Skeletal muscle tissue (tissue), 3 donors: ENCODE measurements at regions not wholly inside any gene's neighbourhood (a gene's known extent, or its start where the extent isn't known, plus 50 kb on each side); places are given as distances from the start of the nearest gene placed in this dataset.

Experiments used
- H3K27ac ChIP-seq: one replicate; pipeline ENCODE4 v1.7.0; 2013; ENCODE audit warnings: mild to moderate bottlenecking, low read depth, low read length, inconsistent platforms
- H3K27me3 ChIP-seq, 3 donors: one replicate each; pipeline ENCODE4 v1.7.0; 2013; ENCODE audit warnings: low read length in 3 of 3; ENCODE audit not compliant: control insufficient read depth in 3 of 3, insufficient read depth in 3 of 3
- H3K36me3 ChIP-seq, 3 donors: one replicate each; pipeline ENCODE4 v1.7.0; 2013; ENCODE audit warnings: low read length in 3 of 3; ENCODE audit not compliant: control insufficient read depth in 3 of 3, insufficient read depth in 3 of 3
- H3K4me1 ChIP-seq, 3 donors: one replicate each; pipeline ENCODE4 v1.7.0; 2013; ENCODE audit warnings: low read length in 3 of 3, mild to moderate bottlenecking in 3 of 3; ENCODE audit not compliant: control insufficient read depth in 3 of 3, insufficient read depth in 3 of 3
- H3K4me3 ChIP-seq, 3 donors: one replicate each; pipeline ENCODE4 v1.7.0; 2013; ENCODE audit warnings: low read length in 3 of 3
- H3K9ac ChIP-seq, 3 donors: one replicate each; pipeline ENCODE4 v1.7.0; 2013; ENCODE audit warnings: low read length in 3 of 3, mild to moderate bottlenecking in 3 of 3, moderate library complexity in 2 of 3, low read depth in 1 of 3
- H3K9me3 ChIP-seq, 3 donors: one replicate each; pipeline ENCODE4 v1.7.0; 2013; ENCODE audit warnings: low read length in 3 of 3; ENCODE audit not compliant: control insufficient read depth in 3 of 3
- donor health status: Osteomylitis.

GRCh38 chr18:4869155-4869554, 327.9 kb downstream of the AKAIN1 start:
- H3K9me3 ChIP-seq: peaks cover 0 to 2% (median 0%) of the 10 kb centered on the region in 3 donors
- no peak overlapping the region for H3K27ac ChIP-seq
- no peaks in the 10 kb centered on the region for H3K27me3 ChIP-seq

GRCh38 chr18:4858379-4859127, 338.5 kb downstream of the AKAIN1 start:
- no peaks in the 10 kb centered on the region for H3K9me3 ChIP-seq
- H3K27ac ChIP-seq: no peak overlapping the region
- H3K9ac ChIP-seq: no peak overlapping the region

More at GRCh38 chr18:4869155-4869554, 327.9 kb downstream of the AKAIN1 start:
- no peaks in the 10 kb centered on the region for H3K4me1 ChIP-seq
- H3K9ac ChIP-seq: no peak overlapping the region
- H3K36me3 ChIP-seq: no peaks in the 10 kb centered on the region
- H3K4me3 ChIP-seq: no peak overlapping the region

GRCh38 chr18:4854671-4855070, 342.4 kb downstream of the AKAIN1 start:
- no peaks in the 10 kb centered on the region for H3K27me3 ChIP-seq
- H3K9ac ChIP-seq: no peak overlapping the region
- no peak overlapping the region for H3K4me3 ChIP-seq
- no peak overlapping the region for H3K27ac ChIP-seq
- H3K36me3 ChIP-seq: no peaks in the 10 kb centered on the region
- H3K4me1 ChIP-seq: no peaks in the 10 kb centered on the region
- H3K9me3 ChIP-seq: no peaks in the 10 kb centered on the region

More at GRCh38 chr18:4858379-4859127, 338.5 kb downstream of the AKAIN1 start:
- H3K27me3 ChIP-seq: no peaks in the 10 kb centered on the region
- no peak overlapping the region for H3K4me3 ChIP-seq
- no peaks in the 10 kb centered on the region for H3K36me3 ChIP-seq
- H3K4me1 ChIP-seq: no peaks in the 10 kb centered on the region

- Histone ChIP-seq H3K4me3 (no peak overlapping the region), H3K36me3 (no peaks in the 10 kb centered on the region), H3K9me3 (no peaks in the 10 kb centered on the region), H3K27me3 (no peaks in the 10 kb centered on the region), H3K27ac (no peak overlapping the region), H3K4me1 (no peaks in the 10 kb centered on the region), H3K9ac (no peak overlapping the region)
Observed at GRCh38 chr18:4851301-4851976, 345.6 kb downstream of the AKAIN1 start.

- H3K9me3 ChIP-seq: no peaks in the 10 kb centered on the region
- H3K27me3 ChIP-seq: no peaks in the 10 kb centered on the region
- no peaks in the 10 kb centered on the region for H3K36me3 ChIP-seq
- no peak overlapping the region for H3K27ac ChIP-seq
- no peak overlapping the region for H3K9ac ChIP-seq
- H3K4me3 ChIP-seq: no peak overlapping the region
- no peaks in the 10 kb centered on the region for H3K4me1 ChIP-seq
Observed at GRCh38 chr18:4847056-4847455, 350.0 kb downstream of the AKAIN1 start.

GRCh38 chr18:4844320-4844719, 352.7 kb downstream of the AKAIN1 start:
- H3K4me3 ChIP-seq: no peak overlapping the region
- no peaks in the 10 kb centered on the region for H3K4me1 ChIP-seq
- H3K9me3 ChIP-seq: no peaks in the 10 kb centered on the region

GRCh38 chr18:4843771-4844170, 353.3 kb downstream of the AKAIN1 start:
- Histone ChIP-seq H3K27me3 (no peaks in the 10 kb centered on the region), H3K4me3 (no peak overlapping the region), H3K36me3 (no peaks in the 10 kb centered on the region), H3K27ac (no peak overlapping the region), H3K9ac (no peak overlapping the region), H3K9me3 (no peaks in the 10 kb centered on the region), H3K4me1 (no peaks in the 10 kb centered on the region)

More at GRCh38 chr18:4844320-4844719, 352.7 kb downstream of the AKAIN1 start:
- H3K9ac ChIP-seq: no peak overlapping the region
- H3K27ac ChIP-seq: no peak overlapping the region
- no peaks in the 10 kb centered on the region for H3K27me3 ChIP-seq
- H3K36me3 ChIP-seq: no peaks in the 10 kb centered on the region

GRCh38 chr18:4842751-4843150, 354.3 kb downstream of the AKAIN1 start:
- H3K27ac ChIP-seq: no peak overlapping the region
- no peaks in the 10 kb centered on the region for H3K36me3 ChIP-seq
- H3K4me1 ChIP-seq: no peaks in the 10 kb centered on the region
- no peak overlapping the region for H3K4me3 ChIP-seq
- no peaks in the 10 kb centered on the region for H3K9me3 ChIP-seq
- no peaks in the 10 kb centered on the region for H3K27me3 ChIP-seq
- H3K9ac ChIP-seq: no peak overlapping the region

- H3K4me1 ChIP-seq: no peaks in the 10 kb centered on the region
- H3K9me3 ChIP-seq: no peaks in the 10 kb centered on the region
- no peaks in the 10 kb centered on the region for H3K27me3 ChIP-seq
- no peaks in the 10 kb centered on the region for H3K36me3 ChIP-seq
- no peak overlapping the region for H3K4me3 ChIP-seq
- H3K27ac ChIP-seq: no peak overlapping the region
- H3K9ac ChIP-seq: no peak overlapping the region
Observed at GRCh38 chr18:4842287-4842686, 354.8 kb downstream of the AKAIN1 start.

- Histone ChIP-seq H3K9ac (no peak overlapping the region), H3K9me3 (no peaks in the 10 kb centered on the region), H3K27ac (no peak overlapping the region), H3K4me3 (no peak overlapping the region), H3K36me3 (no peaks in the 10 kb centered on the region), H3K27me3 (no peaks in the 10 kb centered on the region), H3K4me1 (no peaks in the 10 kb centered on the region)
Observed at GRCh38 chr18:4839639-4840038, 357.4 kb downstream of the AKAIN1 start.
